Mucosa of descending colon (tissue), 3 donors: ENCODE measurements at regions not wholly inside any gene's neighbourhood (a gene's known extent, or its start where the extent isn't known, plus 50 kb on each side); places are given as distances from the start of the nearest gene placed in this dataset.

ENCODE experiments used
- ATAC-seq: fragments of 200-7000 bp; cut with Tn5 transposase; one replicate; pipeline ENCODE4 v1.9.1; 2020; ENCODE audit warnings: mild to moderate bottlenecking, moderate library complexity
- DNase-seq, 3 donors: peaks; one replicate each; pipeline ENCODE4 v3.0.0-alpha.2; 2020
- H3K36me3 ChIP-seq: fragments of 200-600 bp; one replicate; pipeline ENCODE4 v1.8.0; 2021; ENCODE audit warnings: low read depth, mild to moderate bottlenecking
- H3K4me1 ChIP-seq: fragments of 200-600 bp; one replicate; pipeline ENCODE4 v1.8.0; 2021; ENCODE audit warnings: low read depth, mild to moderate bottlenecking
- H3K4me3 ChIP-seq: fragments of 200-600 bp; one replicate; pipeline ENCODE4 v1.8.0; 2021; ENCODE audit warnings: mild to moderate bottlenecking
- H3K9me3 ChIP-seq: fragments of 200-600 bp; one replicate; pipeline ENCODE4 v1.8.0; 2021; ENCODE audit warnings: mild to moderate bottlenecking
- intact Hi-C, 2 donors: fragments of 100-400 bp; cut with DNase I in 1 of 2; cut with micrococcal nuclease in 1 of 2; formaldehyde crosslinking; loops; one replicate each; pipeline versions ENCODE4 v1.11.0 to v1.11.1; 2022; cut with DNase I, micrococcal nuclease
- TF ChIP-seq, protein P1 (sequence below): fragments of 200-600 bp; IDR thresholded peaks from one replicate; pipeline ENCODE4 v1.8.0; 2022; ENCODE audit warnings: antibody characterized with exemption, mild to moderate bottlenecking
- donor health status: DM: no; HTN: no; CAD: no; lungs with moderate emphysema.
- donor health status: DM: no; HTN: no; CAD: no.
- donor health status: DM: no; HTN: yes; CAD: no.

DNA sequence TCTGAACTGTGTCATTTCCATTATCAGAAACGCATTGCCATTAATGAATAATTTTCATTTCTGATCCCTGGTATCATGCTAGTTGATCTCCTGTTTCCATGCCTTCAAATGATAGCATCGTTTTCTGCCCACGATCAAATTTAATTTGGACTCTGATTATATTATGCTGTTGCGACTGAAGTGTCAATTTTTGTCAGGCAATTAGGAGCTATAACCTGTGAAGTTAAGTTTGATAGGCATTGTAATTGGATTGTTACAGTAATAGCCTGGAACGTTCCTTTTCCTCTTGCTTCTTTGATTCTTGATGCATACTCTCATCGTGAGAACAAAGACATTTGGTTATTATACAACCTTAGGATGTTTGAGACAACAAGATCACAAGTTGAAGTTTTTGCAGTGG is 356.3 kb downstream of the VRK1 start:
- no peak overlapping the region for H3K4me3 ChIP-seq
- H3K4me1 ChIP-seq: no peaks in the 10 kb centered on the region
- H3K36me3 ChIP-seq: no peaks in the 10 kb centered on the region
- intact Hi-C loops: no loop called here
- ATAC-seq (no peak), DNase-seq (no peak)
- TF ChIP-seq, protein P1, sequence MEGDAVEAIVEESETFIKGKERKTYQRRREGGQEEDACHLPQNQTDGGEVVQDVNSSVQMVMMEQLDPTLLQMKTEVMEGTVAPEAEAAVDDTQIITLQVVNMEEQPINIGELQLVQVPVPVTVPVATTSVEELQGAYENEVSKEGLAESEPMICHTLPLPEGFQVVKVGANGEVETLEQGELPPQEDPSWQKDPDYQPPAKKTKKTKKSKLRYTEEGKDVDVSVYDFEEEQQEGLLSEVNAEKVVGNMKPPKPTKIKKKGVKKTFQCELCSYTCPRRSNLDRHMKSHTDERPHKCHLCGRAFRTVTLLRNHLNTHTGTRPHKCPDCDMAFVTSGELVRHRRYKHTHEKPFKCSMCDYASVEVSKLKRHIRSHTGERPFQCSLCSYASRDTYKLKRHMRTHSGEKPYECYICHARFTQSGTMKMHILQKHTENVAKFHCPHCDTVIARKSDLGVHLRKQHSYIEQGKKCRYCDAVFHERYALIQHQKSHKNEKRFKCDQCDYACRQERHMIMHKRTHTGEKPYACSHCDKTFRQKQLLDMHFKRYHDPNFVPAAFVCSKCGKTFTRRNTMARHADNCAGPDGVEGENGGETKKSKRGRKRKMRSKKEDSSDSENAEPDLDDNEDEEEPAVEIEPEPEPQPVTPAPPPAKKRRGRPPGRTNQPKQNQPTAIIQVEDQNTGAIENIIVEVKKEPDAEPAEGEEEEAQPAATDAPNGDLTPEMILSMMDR: no peak
- no peaks in the 10 kb centered on the region for H3K9me3 ChIP-seq

DNA sequence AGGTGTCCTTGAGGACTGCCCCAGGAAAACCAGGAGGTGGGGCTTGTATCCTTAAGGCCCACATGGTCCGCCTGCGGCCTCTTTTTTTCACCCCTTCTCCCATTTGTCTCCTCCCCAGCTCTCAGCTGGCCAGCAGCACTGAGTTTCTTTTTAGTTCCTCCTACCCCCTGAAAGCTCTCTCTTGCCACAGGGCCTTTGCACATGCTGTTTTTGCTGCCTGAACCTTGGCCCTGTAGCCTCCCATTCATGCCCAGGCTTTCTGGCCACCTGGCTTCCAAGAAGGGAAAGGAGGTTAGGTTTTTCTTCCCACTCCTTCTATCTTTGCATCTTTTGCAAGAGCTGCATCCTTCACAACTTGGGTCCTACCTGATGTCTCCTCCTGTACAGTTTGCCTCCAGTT is 358.1 kb downstream of the VRK1 start:
- Histone ChIP-seq H3K36me3 (no peaks in the 10 kb centered on the region), H3K4me1 (no peaks in the 10 kb centered on the region), H3K9me3 (peaks cover 3% of the 10 kb centered on the region), H3K4me3 (no peak overlapping the region)
- TF ChIP-seq, protein P1: no peak
- ATAC-seq (no peak), DNase-seq (no peak)
- intact Hi-C loops: no loop called here

GRCh38 chr14:97155814-97156213 is 358.6 kb downstream of the VRK1 start:
- Histone ChIP-seq H3K9me3 (peaks cover 3% of the 10 kb centered on the region), H3K36me3 (no peaks in the 10 kb centered on the region), H3K4me1 (no peaks in the 10 kb centered on the region), H3K4me3 (no peak overlapping the region)
- no peak for ATAC-seq
- DNase-seq: no peak
- intact Hi-C loops: no loop called here
- TF ChIP-seq, protein P1: no peak

GRCh38 chr14:97156705-97157104 is 359.5 kb downstream of the VRK1 start:
- ATAC-seq (no peak), DNase-seq (no peak)
- intact Hi-C loops: no loop called here
- TF ChIP-seq, protein P1: no peak
- H3K36me3 ChIP-seq: no peaks in the 10 kb centered on the region
- H3K9me3 ChIP-seq: peaks cover 3% of the 10 kb centered on the region
- no peak overlapping the region for H3K4me3 ChIP-seq
- H3K4me1 ChIP-seq: no peaks in the 10 kb centered on the region

DNA sequence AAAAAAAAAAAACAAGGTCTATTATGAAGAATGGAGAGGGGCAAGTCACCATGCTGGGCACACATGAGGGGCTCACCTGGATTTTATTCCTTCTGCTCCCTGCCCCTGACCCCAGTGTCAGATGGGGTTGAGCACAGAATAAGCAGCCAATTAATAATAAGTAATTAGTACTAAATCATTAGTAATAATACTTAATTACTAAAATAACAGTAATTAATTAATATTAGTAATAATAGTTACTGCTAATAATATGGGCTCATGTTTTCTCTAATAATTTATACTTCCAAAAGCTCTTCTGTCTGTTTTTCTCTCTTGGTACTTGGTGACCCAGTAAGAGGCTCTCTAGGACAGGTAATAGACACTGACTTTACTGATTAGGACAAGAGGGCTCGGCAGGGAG is 360.9 kb downstream of the VRK1 start:
- no peak for ATAC-seq
- DNase-seq: no peak
- intact Hi-C loops: no loop called here
- Histone ChIP-seq H3K4me1 (no peaks in the 10 kb centered on the region), H3K9me3 (peaks cover 3% of the 10 kb centered on the region), H3K36me3 (no peaks in the 10 kb centered on the region), H3K4me3 (no peak overlapping the region)
- TF ChIP-seq, protein P1: no peak

DNA sequence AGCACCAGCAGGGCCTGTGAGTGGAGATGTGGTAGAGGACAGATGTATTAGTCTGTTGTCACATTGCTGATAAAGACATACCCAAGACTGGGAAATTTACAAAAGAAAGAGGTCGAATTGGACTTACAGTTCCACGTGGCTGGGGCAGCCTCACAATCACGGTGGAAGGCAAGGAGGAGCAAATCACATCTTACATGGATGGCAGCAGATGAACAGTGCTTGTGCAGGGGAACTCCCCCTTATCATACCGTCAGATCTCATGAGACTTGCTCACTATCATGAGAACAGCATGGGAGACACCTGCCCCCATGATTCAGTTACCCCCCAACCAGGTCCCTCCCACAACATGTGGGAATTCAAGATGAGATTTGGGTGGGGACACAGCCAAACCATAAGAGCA is 361.9 kb downstream of the VRK1 start:
- intact Hi-C loops: no loop called here
- TF ChIP-seq, protein P1: no peak
- Histone ChIP-seq H3K4me1 (no peaks in the 10 kb centered on the region), H3K9me3 (peaks cover 3% of the 10 kb centered on the region), H3K4me3 (no peak overlapping the region), H3K36me3 (no peaks in the 10 kb centered on the region)
- DNase-seq: no peak
- no peak for ATAC-seq
